ENCODE measurements at regions not wholly inside any gene's neighbourhood (a gene's known extent, or its start where the extent isn't known, plus 50 kb on each side); places are given as distances from the start of the nearest gene placed in this dataset.

GRCh38 chr7:372932-373791 lies 83.2 kb downstream of the FOXL3 start:
- no peak for TF ChIP-seq CTCF (optimal IDR thresholded peaks at IDR 0.05 in 1 of 3, IDR thresholded peaks at IDR 0.05 in 1 of 3, conservative IDR thresholded peaks at IDR 0.05 in 1 of 3; ENCODE audit: extremely low read depth in 1 of 3, insufficient read depth in 2 of 3, low read length in 3 of 3)
- TF ChIP-seq EZH2 (IDR thresholded peaks at IDR 0.05; ENCODE audit: low read length) = no peak

Data from keratinocyte (primary cell).